ENCODE measurements at regions not wholly inside any gene's neighbourhood (a gene's known extent, or its start where the extent isn't known, plus 50 kb on each side); places are given as distances from the start of the nearest gene placed in this dataset.
A peak's percentile ranks its signal among the peaks of the same experiment; 100 is the strongest.

- TF ChIP-seq CTCF (IDR thresholded peaks at IDR 0.05; ENCODE audit: low read depth, low read length, poor library complexity, severe bottlenecking) (peak; percentile 61), EZH2phosphoT487 (IDR thresholded peaks at IDR 0.05; ENCODE audit: borderline replicate concordance, low read length) (no peak)
Observed at GRCh38 chr4:74531963-74532794, 87.2 kb downstream of the AREG start.
